Testis (tissue), 2 donors: ENCODE measurements at regions not wholly inside any gene's neighbourhood (a gene's known extent, or its start where the extent isn't known, plus 50 kb on each side); places are given as distances from the start of the nearest gene placed in this dataset.
"Not testable (repeated sequence)": the region's sequence is repeated elsewhere in the genome, so short reads cannot be mapped to it uniquely, and the experiment has no call there.

Experiments used
- POLR2A ChIP-seq: fragments of 450-650 bp; IDR thresholded peaks from one replicate; pipeline ENCODE4 v1.6.1; 2017; ENCODE audit warnings: antibody characterized with exemption, mild to moderate bottlenecking, moderate library complexity
- TF ChIP-seq, protein P1 (sequence below), 3 experiments: fragments of 450-650 bp in 2 of 3; fragments of 200-600 bp in 1 of 3; sonication (generic) in 1 of 3; IDR thresholded peaks; one replicate each; pipeline ENCODE4 v1.5.1; 2016 to 2019; ENCODE audit warnings: antibody characterized with exemption in 3 of 3, mild to moderate bottlenecking in 2 of 3, moderate library complexity in 1 of 3

DNA sequence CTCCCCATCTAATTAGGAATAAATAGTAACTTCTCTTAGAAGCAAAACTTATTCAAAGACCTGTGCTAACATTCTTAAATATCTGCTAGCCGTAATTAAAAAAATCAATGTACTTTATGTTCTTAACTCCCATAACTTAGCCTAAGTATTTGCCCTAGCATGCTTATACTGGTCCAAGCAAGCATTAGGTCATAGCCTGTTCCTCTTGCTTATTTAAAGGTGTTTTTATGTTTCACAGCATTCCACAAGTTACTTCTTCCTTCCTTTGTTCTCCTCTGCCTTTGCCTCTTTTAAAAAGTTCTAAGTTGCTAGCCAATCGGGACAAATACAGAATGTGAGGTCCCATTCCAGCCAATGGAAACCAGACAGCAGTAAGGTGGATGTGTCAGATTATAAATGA, 395.4 kb upstream of the NR3C2 start:
- TF ChIP-seq, protein P1, sequence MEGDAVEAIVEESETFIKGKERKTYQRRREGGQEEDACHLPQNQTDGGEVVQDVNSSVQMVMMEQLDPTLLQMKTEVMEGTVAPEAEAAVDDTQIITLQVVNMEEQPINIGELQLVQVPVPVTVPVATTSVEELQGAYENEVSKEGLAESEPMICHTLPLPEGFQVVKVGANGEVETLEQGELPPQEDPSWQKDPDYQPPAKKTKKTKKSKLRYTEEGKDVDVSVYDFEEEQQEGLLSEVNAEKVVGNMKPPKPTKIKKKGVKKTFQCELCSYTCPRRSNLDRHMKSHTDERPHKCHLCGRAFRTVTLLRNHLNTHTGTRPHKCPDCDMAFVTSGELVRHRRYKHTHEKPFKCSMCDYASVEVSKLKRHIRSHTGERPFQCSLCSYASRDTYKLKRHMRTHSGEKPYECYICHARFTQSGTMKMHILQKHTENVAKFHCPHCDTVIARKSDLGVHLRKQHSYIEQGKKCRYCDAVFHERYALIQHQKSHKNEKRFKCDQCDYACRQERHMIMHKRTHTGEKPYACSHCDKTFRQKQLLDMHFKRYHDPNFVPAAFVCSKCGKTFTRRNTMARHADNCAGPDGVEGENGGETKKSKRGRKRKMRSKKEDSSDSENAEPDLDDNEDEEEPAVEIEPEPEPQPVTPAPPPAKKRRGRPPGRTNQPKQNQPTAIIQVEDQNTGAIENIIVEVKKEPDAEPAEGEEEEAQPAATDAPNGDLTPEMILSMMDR (IDR thresholded peaks at IDR 0.05), result not testable (repeated sequence)
- TF ChIP-seq POLR2A, result not testable (repeated sequence)
